ENCODE measurements at regions not wholly inside any gene's neighbourhood (a gene's known extent, or its start where the extent isn't known, plus 50 kb on each side); places are given as distances from the start of the nearest gene placed in this dataset.

DNA sequence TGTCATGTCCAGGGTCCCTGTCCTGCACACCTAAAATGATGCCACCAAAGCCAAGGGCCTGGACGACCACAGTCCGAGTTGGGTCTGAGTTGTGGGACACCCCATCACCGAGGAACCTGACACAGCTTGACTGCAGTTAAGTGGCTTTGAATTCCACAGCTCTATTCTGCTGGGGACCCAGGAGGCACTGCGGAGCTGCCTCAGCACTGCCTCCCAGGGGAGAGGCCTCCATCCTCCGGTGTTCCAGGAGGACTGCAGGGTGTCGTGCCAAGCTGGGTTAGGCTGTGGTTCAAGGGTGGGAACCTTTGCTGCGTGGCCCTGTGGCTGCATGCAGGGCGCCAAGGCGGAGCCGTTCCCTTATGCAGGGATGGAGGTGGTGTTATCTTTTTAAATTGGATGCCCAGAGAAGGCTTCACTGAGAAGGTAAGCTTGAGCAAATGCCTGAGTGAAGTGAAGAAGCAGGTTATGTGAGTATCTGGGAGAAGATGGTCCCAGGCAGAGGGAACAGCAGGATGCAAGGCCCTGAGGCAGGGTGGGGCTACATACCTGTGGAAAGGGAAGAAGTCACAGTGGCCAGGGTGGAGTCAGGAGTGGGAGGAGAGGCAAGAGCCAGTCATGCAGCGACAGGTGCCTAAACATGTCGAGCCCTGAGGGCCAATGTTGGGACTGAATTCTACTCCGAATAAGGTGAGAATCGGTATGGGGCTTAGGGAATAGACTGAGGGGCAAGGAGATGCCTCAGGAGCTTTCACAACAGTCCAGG, 144.8 kb downstream of the TPRA1 start:
- 75 to 90% (median 85%) methylated on average over 14 of the region's 14 CpGs for WGBS, 5 donors
- Histone ChIP-seq H3K4me3 (no peak overlapping the region), H3K4me1 (no peaks in the 10 kb centered on the region), H3K27ac (no peak overlapping the region), H3K27me3 (replicated peaks in 1 of 7) (peaks cover 0 to 33% (median 0%) of the 10 kb centered on the region in 7 donors), H3K36me3 (no peaks in the 10 kb centered on the region), H3K9me3 (no peaks in the 10 kb centered on the region)
- peak; percentile 61 for DNase-seq
- intact Hi-C loops (cut with DNase I; ENCODE audit: low total_unique reads) = no loop called here
- TF ChIP-seq POLR2AphosphoS5 (IDR thresholded peaks at IDR 0.05) = no peak
- TF ChIP-seq, protein P1, sequence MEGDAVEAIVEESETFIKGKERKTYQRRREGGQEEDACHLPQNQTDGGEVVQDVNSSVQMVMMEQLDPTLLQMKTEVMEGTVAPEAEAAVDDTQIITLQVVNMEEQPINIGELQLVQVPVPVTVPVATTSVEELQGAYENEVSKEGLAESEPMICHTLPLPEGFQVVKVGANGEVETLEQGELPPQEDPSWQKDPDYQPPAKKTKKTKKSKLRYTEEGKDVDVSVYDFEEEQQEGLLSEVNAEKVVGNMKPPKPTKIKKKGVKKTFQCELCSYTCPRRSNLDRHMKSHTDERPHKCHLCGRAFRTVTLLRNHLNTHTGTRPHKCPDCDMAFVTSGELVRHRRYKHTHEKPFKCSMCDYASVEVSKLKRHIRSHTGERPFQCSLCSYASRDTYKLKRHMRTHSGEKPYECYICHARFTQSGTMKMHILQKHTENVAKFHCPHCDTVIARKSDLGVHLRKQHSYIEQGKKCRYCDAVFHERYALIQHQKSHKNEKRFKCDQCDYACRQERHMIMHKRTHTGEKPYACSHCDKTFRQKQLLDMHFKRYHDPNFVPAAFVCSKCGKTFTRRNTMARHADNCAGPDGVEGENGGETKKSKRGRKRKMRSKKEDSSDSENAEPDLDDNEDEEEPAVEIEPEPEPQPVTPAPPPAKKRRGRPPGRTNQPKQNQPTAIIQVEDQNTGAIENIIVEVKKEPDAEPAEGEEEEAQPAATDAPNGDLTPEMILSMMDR (IDR thresholded peaks at IDR 0.05 in 8 of 11, conservative IDR thresholded peaks at IDR 0.05 in 3 of 11) = no peak
- no peak for TF ChIP-seq POLR2A (IDR thresholded peaks at IDR 0.05)

GRCh38 chr3:127444761-127445160, 145.8 kb downstream of the TPRA1 start:
- H3K27ac ChIP-seq = no peak overlapping the region
- 65 to 92% (median 75%) methylated on average over 2 of the region's 2 CpGs for WGBS, 5 donors
- no peaks in the 10 kb centered on the region for H3K9me3 ChIP-seq
- no peaks in the 10 kb centered on the region for H3K4me1 ChIP-seq
- intact Hi-C loops (cut with DNase I; ENCODE audit: low total_unique reads) = no loop called here
- H3K4me3 ChIP-seq = no peak overlapping the region
- no peak for TF ChIP-seq POLR2AphosphoS5 (IDR thresholded peaks at IDR 0.05)
- no peak for TF ChIP-seq POLR2A (IDR thresholded peaks at IDR 0.05)
- TF ChIP-seq, protein P1 (IDR thresholded peaks at IDR 0.05 in 8 of 11, conservative IDR thresholded peaks at IDR 0.05 in 3 of 11) = no peak
- peak; percentile 14 for DNase-seq
- H3K27me3 ChIP-seq (replicated peaks in 1 of 7) = peaks cover 0 to 27% (median 0%) of the 10 kb centered on the region in 7 donors
- no peaks in the 10 kb centered on the region for H3K36me3 ChIP-seq

DNA sequence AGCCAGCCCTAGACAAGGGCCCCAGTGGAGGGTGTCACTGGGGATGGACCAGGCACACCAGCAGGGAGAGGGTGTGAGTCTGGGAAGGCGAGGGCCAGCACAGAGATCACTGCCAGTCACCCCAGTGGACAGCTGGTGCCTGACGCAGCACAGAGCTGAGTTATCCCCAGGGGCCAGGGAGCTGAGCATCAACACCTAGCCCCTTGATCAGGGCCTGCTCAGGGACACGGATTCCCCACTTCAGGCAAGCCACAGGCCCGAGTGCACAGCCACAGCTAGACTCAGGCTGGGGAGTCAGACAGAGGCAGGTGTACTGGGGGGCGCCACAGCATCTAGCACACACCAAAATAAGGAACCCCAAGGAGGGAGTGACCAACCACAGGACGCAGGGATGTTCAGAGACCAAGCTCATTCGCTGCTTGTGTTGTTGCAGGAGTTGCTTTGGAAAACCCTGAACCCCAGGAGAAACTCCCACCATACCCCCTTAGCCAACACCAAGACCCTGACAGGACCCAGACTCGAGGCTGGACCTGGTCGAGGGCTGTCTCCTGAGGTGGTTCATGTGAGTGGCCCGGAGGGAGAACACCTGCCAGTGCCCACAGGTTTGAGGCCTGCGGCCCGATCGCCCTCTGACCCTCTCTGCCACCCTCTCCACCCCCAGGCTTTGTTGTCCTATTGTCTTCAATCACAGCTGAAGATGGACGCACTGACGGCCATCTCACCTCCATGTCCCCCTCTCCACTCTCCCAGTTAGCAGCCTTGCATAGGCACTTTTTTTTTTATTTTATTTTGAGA, 146.8 kb downstream of the TPRA1 start:
- intact Hi-C loops (cut with DNase I; ENCODE audit: low total_unique reads) = no loop called here
- 79 to 88% (median 87%) methylated on average over 14 to 15 of the region's 15 CpGs for WGBS, 5 donors
- H3K9me3 ChIP-seq = no peaks in the 10 kb centered on the region
- TF ChIP-seq POLR2AphosphoS5 (IDR thresholded peaks at IDR 0.05) (no peak), POLR2A (IDR thresholded peaks at IDR 0.05) (no peak)
- TF ChIP-seq, protein P1 (IDR thresholded peaks at IDR 0.05 in 8 of 11, conservative IDR thresholded peaks at IDR 0.05 in 3 of 11) = no peak
- no peak overlapping the region for H3K4me3 ChIP-seq
- peaks cover 0 to 27% (median 0%) of the 10 kb centered on the region in 7 donors for H3K27me3 ChIP-seq (replicated peaks in 1 of 7)
- H3K27ac ChIP-seq = no peak overlapping the region
- no peaks in the 10 kb centered on the region for H3K4me1 ChIP-seq
- peak; percentile 61 for DNase-seq
- H3K36me3 ChIP-seq = no peaks in the 10 kb centered on the region

DNA sequence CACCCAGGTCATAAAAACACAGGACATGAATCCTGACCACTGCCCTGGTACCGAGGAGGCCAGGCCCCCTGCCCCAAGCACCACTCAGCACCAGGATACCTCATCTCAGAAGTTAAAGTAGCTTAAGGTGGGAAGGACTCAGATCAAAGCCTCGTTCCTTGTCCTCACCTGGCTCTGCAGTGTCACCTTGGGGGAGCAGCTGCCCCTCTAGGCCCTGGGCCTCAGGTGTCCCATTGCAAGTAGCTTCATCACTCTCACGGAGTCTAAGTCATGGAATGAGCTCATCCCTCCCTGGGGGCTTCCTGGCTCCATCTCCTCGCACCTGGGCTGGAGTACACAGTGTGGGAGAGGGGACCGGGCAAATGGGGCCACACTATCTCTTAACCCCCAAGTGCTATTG, 148.0 kb downstream of the TPRA1 start:
- 66 to 87% (median 78%) methylated on average over 4 to 5 of the region's 5 CpGs for WGBS, 5 donors

More for the DNA sequence above, 148.0 kb downstream of the TPRA1 start:
- Histone ChIP-seq H3K27ac (no peak overlapping the region), H3K4me3 (no peak overlapping the region), H3K9me3 (no peaks in the 10 kb centered on the region), H3K27me3 (replicated peaks in 1 of 7) (peaks cover 0 to 18% (median 0%) of the 10 kb centered on the region in 7 donors), H3K4me1 (no peaks in the 10 kb centered on the region), H3K36me3 (no peaks in the 10 kb centered on the region)
- TF ChIP-seq, protein P1 (IDR thresholded peaks at IDR 0.05 in 8 of 11, conservative IDR thresholded peaks at IDR 0.05 in 3 of 11) = no peak
- TF ChIP-seq POLR2A (IDR thresholded peaks at IDR 0.05) (no peak), POLR2AphosphoS5 (IDR thresholded peaks at IDR 0.05) (no peak)
- intact Hi-C loops (cut with DNase I; ENCODE audit: low total_unique reads) = no loop called here
- peak; percentile 46 for DNase-seq
